SH-SY5Y (cell line): ENCODE measurements at regions not wholly inside any gene's neighbourhood (a gene's known extent, or its start where the extent isn't known, plus 50 kb on each side); places are given as distances from the start of the nearest gene placed in this dataset.

Source experiments
- GATA2 ChIP-seq: IDR thresholded peaks from 2 replicates; pipeline ENCODE4 v1.6.1; 2011; ENCODE audit warnings: mild to moderate bottlenecking, low read depth, low read length
- GATA3 ChIP-seq: IDR thresholded peaks from 2 replicates; pipeline ENCODE4 v1.6.1; 2011; ENCODE audit warnings: low read depth, mild to moderate bottlenecking, low read length, moderate library complexity

GRCh38 chr16:8053437-8053836, 536.9 kb downstream of the TMEM114 start:
- no peak for TF ChIP-seq GATA3
- no peak for TF ChIP-seq GATA2
